ENCODE measurements at regions not wholly inside any gene's neighbourhood (a gene's known extent, or its start where the extent isn't known, plus 50 kb on each side); places are given as distances from the start of the nearest gene placed in this dataset.

DNA sequence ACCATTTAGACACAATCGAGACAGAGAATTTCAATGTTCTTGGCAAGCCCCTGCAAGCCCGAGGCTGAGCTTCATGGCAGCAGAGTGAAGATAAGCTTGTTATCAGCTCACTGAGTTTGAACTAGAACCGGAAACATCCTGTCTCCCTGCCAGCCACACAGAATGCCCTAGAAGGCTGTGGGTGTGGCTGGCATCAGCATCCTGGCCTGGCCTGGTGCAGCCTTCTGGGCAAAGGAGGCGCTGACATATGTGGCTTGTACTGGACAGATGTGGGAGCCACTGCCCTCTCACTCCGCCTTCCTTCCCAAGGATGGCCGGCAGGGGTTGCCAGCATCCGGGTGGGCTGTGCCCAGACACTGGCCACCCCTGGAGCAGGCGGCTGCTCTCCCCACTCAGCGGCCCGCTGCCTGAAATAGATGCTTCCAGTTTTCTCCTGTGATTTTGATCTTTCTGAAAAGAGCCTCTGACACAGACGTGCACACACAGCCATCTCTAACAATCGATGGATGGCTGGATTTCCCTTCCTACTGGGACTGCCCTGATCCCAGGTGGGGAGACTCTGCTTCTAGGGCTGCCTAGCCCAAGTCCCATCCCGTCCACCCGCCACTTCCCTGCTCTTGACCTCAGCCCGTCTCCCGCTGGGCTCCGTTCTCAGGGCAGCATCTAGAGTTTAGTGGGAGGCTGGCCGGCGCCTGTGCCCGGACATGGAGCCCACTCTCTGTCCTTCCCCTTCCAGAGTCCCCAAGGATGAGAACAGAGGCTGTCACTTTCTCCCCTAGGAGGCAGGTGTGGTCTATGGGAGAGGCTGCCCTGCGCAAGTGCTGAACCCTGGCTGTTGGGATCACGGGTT is 149.7 kb downstream of the CTTN start:
- TF ChIP-seq EZH2 (IDR thresholded peaks at IDR 0.05; ENCODE audit: insufficient read depth, poor library complexity, severe bottlenecking), result no peak
- TF ChIP-seq EZH2phosphoT487 (IDR thresholded peaks at IDR 0.05; ENCODE audit: insufficient read depth, low read depth), result no peak

Measured in GM23248 (cell line).